ENCODE measurements at regions not wholly inside any gene's neighbourhood (a gene's known extent, or its start where the extent isn't known, plus 50 kb on each side); places are given as distances from the start of the nearest gene placed in this dataset.

DNA sequence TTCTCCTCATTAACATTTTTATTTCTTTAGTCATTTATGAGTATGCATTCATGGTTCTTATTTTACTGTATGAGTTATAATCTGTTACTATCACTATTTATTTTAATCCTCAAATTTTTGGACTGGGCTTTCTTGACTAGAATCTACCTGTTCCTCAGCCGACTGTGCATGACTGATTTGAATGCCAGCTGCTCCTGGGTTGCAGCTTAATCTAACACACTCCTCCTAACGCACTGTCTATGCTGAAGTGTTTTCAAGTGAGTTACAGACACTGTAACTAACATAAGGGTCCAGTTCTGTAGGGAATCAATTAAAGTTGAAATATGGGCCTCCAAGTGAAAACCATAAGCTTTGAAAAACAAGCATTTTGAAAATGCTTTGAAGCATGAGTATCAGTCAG, 137.4 kb upstream of the ARSJ start:
- POLR2A ChIA-PET: interaction anchor here in 1 of 2 donors (0.6 kb wide), 1 partner anchor 681 kb away, joined by 3 read pairs; no protein-coding TSS in a partner anchor
- Mint-ChIP-seq H3K9me3 (no peaks in the 10 kb centered on the region), H3K4me3 (no peak overlapping the region), H3K36me3 (no peaks in the 10 kb centered on the region), H3K27ac (no peak overlapping the region), H3K27me3 (peaks cover 0 to 2% of the 10 kb centered on the region in 2 donors), H3K4me1 (no peaks in the 10 kb centered on the region)
- WGBS (ENCODE audit: insufficient coverage): no CpG with 5 or more reads among the region's 2 CpGs
- ATAC-seq (replicated peaks in 1 of 4): no peak
- Histone ChIP-seq H3K36me3 (ENCODE audit: control insufficient read depth in 2 of 2, extremely low read depth in 1 of 2, insufficient read depth in 1 of 2, low read length in 1 of 2) (no peaks in the 10 kb centered on the region), H3K9me3 (no peaks in the 10 kb centered on the region), H3K4me3 (ENCODE audit: control insufficient read depth in 1 of 2, extremely low read depth in 1 of 2, low read length in 1 of 2) (no peak overlapping the region), H3K27me3 (replicated peaks in 1 of 2; ENCODE audit: control insufficient read depth in 2 of 2, extremely low read depth in 1 of 2, insufficient read depth in 2 of 2, low read length in 1 of 2) (no peaks in the 10 kb centered on the region), H3K4me1 (ENCODE audit: control insufficient read depth in 1 of 2, extremely low read depth in 1 of 2, insufficient read depth in 2 of 2, low read length in 2 of 2) (no peaks in the 10 kb centered on the region), H3K27ac (ENCODE audit: low read length) (no peak overlapping the region)
- DNase-seq: no peak
- CTCF ChIA-PET: interaction anchor here in 1 of 2 donors (0.6 kb wide), 1 partner anchor 676 kb away, joined by 5 read pairs; no protein-coding TSS in a partner anchor

DNA sequence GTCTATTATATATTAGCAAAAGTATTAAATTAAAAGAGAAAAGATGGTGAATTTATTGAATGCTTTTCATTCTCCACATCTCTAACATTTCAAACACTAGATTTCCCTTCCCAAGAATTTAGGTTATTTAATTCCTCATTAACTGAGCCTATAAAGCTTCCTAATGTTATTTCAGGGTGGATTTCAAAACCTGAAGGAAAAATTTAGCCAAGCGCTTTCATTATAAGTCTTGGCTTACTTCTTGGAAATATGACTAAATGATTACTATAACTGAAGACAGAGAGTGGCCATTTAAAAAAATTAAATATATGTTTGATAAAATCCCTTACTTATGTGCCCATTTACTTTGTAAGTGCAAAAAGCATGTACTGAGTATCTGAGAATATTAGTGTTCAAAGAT, 141.8 kb upstream of the ARSJ start:
- Histone ChIP-seq H3K4me1 (ENCODE audit: control insufficient read depth in 1 of 2, extremely low read depth in 1 of 2, insufficient read depth in 2 of 2, low read length in 2 of 2) (no peaks in the 10 kb centered on the region), H3K27me3 (replicated peaks in 1 of 2; ENCODE audit: control insufficient read depth in 2 of 2, extremely low read depth in 1 of 2, insufficient read depth in 2 of 2, low read length in 1 of 2) (no peaks in the 10 kb centered on the region), H3K36me3 (ENCODE audit: control insufficient read depth in 2 of 2, extremely low read depth in 1 of 2, insufficient read depth in 1 of 2, low read length in 1 of 2) (no peaks in the 10 kb centered on the region), H3K27ac (ENCODE audit: low read length) (no peak overlapping the region), H3K9me3 (no peaks in the 10 kb centered on the region), H3K4me3 (ENCODE audit: control insufficient read depth in 1 of 2, extremely low read depth in 1 of 2, low read length in 1 of 2) (no peak overlapping the region)
- H3K4me3 Mint-ChIP-seq: no peak overlapping the region
- H3K27me3 Mint-ChIP-seq: peaks cover 0 to 2% of the 10 kb centered on the region in 2 donors
- H3K27ac Mint-ChIP-seq: no peak overlapping the region
- CTCF ChIA-PET: no interaction called here
- H3K4me1 Mint-ChIP-seq: no peaks in the 10 kb centered on the region
- no peaks in the 10 kb centered on the region for H3K36me3 Mint-ChIP-seq
- peaks cover 0 to 9% (median 4%) of the 10 kb centered on the region in 3 donors for H3K9me3 Mint-ChIP-seq
- WGBS (ENCODE audit: insufficient coverage): no CpG with 5 or more reads among the region's 1 CpG
- POLR2A ChIA-PET: no interaction called here
- DNase-seq (no peak), ATAC-seq (replicated peaks in 1 of 4) (no peak)

GRCh38 chr4:114132199-114132598, 152.8 kb upstream of the ARSJ start:
- WGBS (ENCODE audit: insufficient coverage): 80% methylated on average over 1 of the region's 2 CpGs
- H3K36me3 ChIP-seq (ENCODE audit: control insufficient read depth in 2 of 2, extremely low read depth in 1 of 2, insufficient read depth in 1 of 2, low read length in 1 of 2): no peaks in the 10 kb centered on the region
- ATAC-seq (replicated peaks in 1 of 4): no peak
- CTCF ChIA-PET: no interaction called here
- no peaks in the 10 kb centered on the region for H3K9me3 ChIP-seq
- no peak overlapping the region for H3K27ac Mint-ChIP-seq
- no peak for DNase-seq
- no peaks in the 10 kb centered on the region for H3K36me3 Mint-ChIP-seq
- H3K9me3 Mint-ChIP-seq: peaks cover 0 to 3% (median 0%) of the 10 kb centered on the region in 3 donors
- peaks cover 0 to under 1% (median 0%) of the 10 kb centered on the region in 3 donors for H3K4me1 Mint-ChIP-seq
- H3K27me3 Mint-ChIP-seq: peaks cover 0 to 5% of the 10 kb centered on the region in 2 donors
- H3K4me3 ChIP-seq (ENCODE audit: control insufficient read depth in 1 of 2, extremely low read depth in 1 of 2, low read length in 1 of 2): no peak overlapping the region
- no peaks in the 10 kb centered on the region for H3K4me1 ChIP-seq (ENCODE audit: control insufficient read depth in 1 of 2, extremely low read depth in 1 of 2, insufficient read depth in 2 of 2, low read length in 2 of 2)
- POLR2A ChIA-PET: no interaction called here
- H3K27me3 ChIP-seq (replicated peaks in 1 of 2; ENCODE audit: control insufficient read depth in 2 of 2, extremely low read depth in 1 of 2, insufficient read depth in 2 of 2, low read length in 1 of 2): peaks cover 0 to 4% of the 10 kb centered on the region in 2 experiments
- no peak overlapping the region for H3K4me3 Mint-ChIP-seq
- H3K27ac ChIP-seq (ENCODE audit: low read length): no peak overlapping the region

DNA sequence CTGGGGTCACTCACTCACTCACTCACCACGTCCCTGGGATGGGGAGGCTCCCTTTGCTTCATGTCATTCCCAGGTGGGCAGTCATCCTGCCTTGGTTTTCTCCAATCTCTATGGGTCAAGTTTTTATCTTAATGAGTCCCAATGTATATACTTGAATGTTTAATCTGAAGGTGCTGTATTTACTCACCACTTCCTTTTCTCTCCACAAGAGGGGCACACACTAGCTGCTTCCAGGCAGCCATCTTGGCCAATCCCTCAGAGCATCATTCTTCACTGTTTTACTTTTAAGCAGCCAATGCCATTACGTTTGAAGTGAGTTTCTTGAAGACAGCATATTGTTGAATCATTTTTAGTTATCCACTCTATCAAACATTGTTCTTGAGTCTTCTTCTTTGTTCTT, 153.4 kb upstream of the ARSJ start:
- Histone ChIP-seq H3K36me3 (ENCODE audit: control insufficient read depth in 2 of 2, extremely low read depth in 1 of 2, insufficient read depth in 1 of 2, low read length in 1 of 2) (no peaks in the 10 kb centered on the region), H3K4me1 (ENCODE audit: control insufficient read depth in 1 of 2, extremely low read depth in 1 of 2, insufficient read depth in 2 of 2, low read length in 2 of 2) (no peaks in the 10 kb centered on the region), H3K9me3 (no peaks in the 10 kb centered on the region), H3K4me3 (ENCODE audit: control insufficient read depth in 1 of 2, extremely low read depth in 1 of 2, low read length in 1 of 2) (no peak overlapping the region), H3K27ac (ENCODE audit: low read length) (no peak overlapping the region), H3K27me3 (replicated peaks in 1 of 2; ENCODE audit: control insufficient read depth in 2 of 2, extremely low read depth in 1 of 2, insufficient read depth in 2 of 2, low read length in 1 of 2) (no peaks in the 10 kb centered on the region)
- Mint-ChIP-seq H3K9me3 (peaks cover 0 to 3% (median 0%) of the 10 kb centered on the region in 3 donors), H3K27ac (no peak overlapping the region), H3K4me3 (no peak overlapping the region), H3K4me1 (peaks cover 0 to 3% (median 0%) of the 10 kb centered on the region in 3 donors), H3K36me3 (no peaks in the 10 kb centered on the region), H3K27me3 (peaks cover 0 to 3% of the 10 kb centered on the region in 2 donors)
- ChIA-PET POLR2A (no interaction called here), CTCF (no interaction called here)
- peak in 1 of 35 experiments; percentile 6 for DNase-seq
- no CpG with 5 or more reads among the region's 2 CpGs for WGBS (ENCODE audit: insufficient coverage)
- no peak for ATAC-seq (replicated peaks in 1 of 4)

DNA sequence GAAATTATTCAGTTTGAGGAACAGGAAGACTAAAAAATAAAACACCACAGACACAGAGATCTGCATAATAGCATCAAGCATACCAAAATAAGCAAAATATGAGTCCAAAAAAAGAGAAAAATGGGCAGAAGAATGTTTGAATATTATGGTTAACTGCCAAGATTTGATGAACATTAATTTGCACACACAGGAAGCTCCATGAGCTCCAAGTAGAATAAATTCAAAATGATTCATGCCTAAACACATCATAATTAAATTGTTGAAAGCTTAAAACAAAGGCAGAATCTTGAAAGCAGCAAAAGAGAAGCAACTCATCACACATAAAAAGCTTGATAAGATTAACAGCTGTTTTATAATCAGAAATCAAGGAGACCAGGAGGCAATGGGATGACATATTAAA, 156.6 kb upstream of the ARSJ start:
- Mint-ChIP-seq H3K9me3 (peaks cover 0 to 3% (median 2%) of the 10 kb centered on the region in 3 donors), H3K27me3 (peaks cover 0 to 6% of the 10 kb centered on the region in 2 donors), H3K27ac (no peak overlapping the region), H3K4me1 (peaks cover 0 to 3% (median 0%) of the 10 kb centered on the region in 3 donors), H3K36me3 (no peaks in the 10 kb centered on the region), H3K4me3 (no peak overlapping the region)
- H3K4me1 ChIP-seq (ENCODE audit: control insufficient read depth in 1 of 2, extremely low read depth in 1 of 2, insufficient read depth in 2 of 2, low read length in 2 of 2): no peaks in the 10 kb centered on the region
- no peak for ATAC-seq (replicated peaks in 1 of 4)
- no peak overlapping the region for H3K4me3 ChIP-seq (ENCODE audit: control insufficient read depth in 1 of 2, extremely low read depth in 1 of 2, low read length in 1 of 2)
- H3K27me3 ChIP-seq (replicated peaks in 1 of 2; ENCODE audit: control insufficient read depth in 2 of 2, extremely low read depth in 1 of 2, insufficient read depth in 2 of 2, low read length in 1 of 2): no peaks in the 10 kb centered on the region
- POLR2A ChIA-PET: interaction anchor here in 1 of 2 donors (0.6 kb wide), 1 partner anchor 122 kb away, joined by 3 read pairs; no protein-coding TSS in a partner anchor
- no peak for DNase-seq
- no peaks in the 10 kb centered on the region for H3K36me3 ChIP-seq (ENCODE audit: control insufficient read depth in 2 of 2, extremely low read depth in 1 of 2, insufficient read depth in 1 of 2, low read length in 1 of 2)
- no peak overlapping the region for H3K27ac ChIP-seq (ENCODE audit: low read length)
- no peaks in the 10 kb centered on the region for H3K9me3 ChIP-seq
- CTCF ChIA-PET: no interaction called here

DNA sequence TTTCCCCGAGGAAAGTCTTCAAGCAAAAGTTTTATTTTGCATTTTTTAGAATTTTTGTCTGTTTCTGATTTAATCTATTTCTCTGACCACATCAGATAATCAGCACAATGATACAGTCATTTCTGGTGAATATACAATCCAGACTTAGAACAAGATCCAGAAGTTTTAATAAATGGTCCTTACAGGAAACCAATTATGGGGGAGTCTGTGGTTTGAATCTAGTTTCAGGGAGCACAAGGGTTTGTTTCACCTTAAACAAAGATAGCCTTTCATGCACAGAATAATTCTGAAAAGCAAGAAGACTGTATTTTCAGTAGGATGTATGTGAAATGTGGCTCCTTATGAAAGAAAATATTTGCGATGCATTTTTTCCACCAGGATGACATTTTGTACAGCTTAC, 158.5 kb upstream of the ARSJ start:
- Mint-ChIP-seq H3K4me1 (peaks cover 0 to 3% (median 0%) of the 10 kb centered on the region in 3 donors), H3K36me3 (no peaks in the 10 kb centered on the region), H3K27ac (no peak overlapping the region), H3K4me3 (no peak overlapping the region), H3K9me3 (peaks cover 0 to 2% (median 1%) of the 10 kb centered on the region in 3 donors), H3K27me3 (peaks cover 2 to 5% of the 10 kb centered on the region in 2 donors)
- no CpG with 5 or more reads among the region's 2 CpGs for WGBS (ENCODE audit: insufficient coverage)
- no peak for ATAC-seq (replicated peaks in 1 of 4)
- Histone ChIP-seq H3K27me3 (replicated peaks in 1 of 2; ENCODE audit: control insufficient read depth in 2 of 2, extremely low read depth in 1 of 2, insufficient read depth in 2 of 2, low read length in 1 of 2) (no peaks in the 10 kb centered on the region), H3K4me3 (ENCODE audit: control insufficient read depth in 1 of 2, extremely low read depth in 1 of 2, low read length in 1 of 2) (no peak overlapping the region), H3K36me3 (ENCODE audit: control insufficient read depth in 2 of 2, extremely low read depth in 1 of 2, insufficient read depth in 1 of 2, low read length in 1 of 2) (no peaks in the 10 kb centered on the region), H3K4me1 (ENCODE audit: control insufficient read depth in 1 of 2, extremely low read depth in 1 of 2, insufficient read depth in 2 of 2, low read length in 2 of 2) (no peaks in the 10 kb centered on the region), H3K9me3 (no peaks in the 10 kb centered on the region), H3K27ac (ENCODE audit: low read length) (no peak overlapping the region)
- ChIA-PET CTCF (no interaction called here), POLR2A (no interaction called here)
- DNase-seq: no peak

Measured in T-cell (primary cell).